ENCODE measurements at regions not wholly inside any gene's neighbourhood (a gene's known extent, or its start where the extent isn't known, plus 50 kb on each side); places are given as distances from the start of the nearest gene placed in this dataset.

GRCh38 chr2:60385648-60386047, 167.8 kb downstream of the BCL11A start:
- H3K36me3 ChIP-seq, result no peaks in the 10 kb centered on the region
- no peaks in the 10 kb centered on the region for H3K4me1 ChIP-seq
- no peaks in the 10 kb centered on the region for H3K27me3 ChIP-seq
- no peak overlapping the region for H3K4me3 ChIP-seq
- no peak for DNase-seq
- intact Hi-C loops (cut with DNase I; ENCODE audit: low total_unique reads), result no loop called here
- TF ChIP-seq CTCF (IDR thresholded peaks at IDR 0.05), result no peak
- TF ChIP-seq POLR2A (IDR thresholded peaks at IDR 0.05), result no peak
- H3K9me3 ChIP-seq, result no peaks in the 10 kb centered on the region
- no peak overlapping the region for H3K27ac ChIP-seq

- H3K27me3 ChIP-seq, result no peaks in the 10 kb centered on the region
- no peak for DNase-seq
- H3K4me3 ChIP-seq, result no peak overlapping the region
- intact Hi-C loops (cut with DNase I; ENCODE audit: low total_unique reads), result no loop called here
- H3K27ac ChIP-seq, result no peak overlapping the region
- no peaks in the 10 kb centered on the region for H3K4me1 ChIP-seq
- TF ChIP-seq POLR2A (IDR thresholded peaks at IDR 0.05), result no peak
- no peak for TF ChIP-seq CTCF (IDR thresholded peaks at IDR 0.05)
- no peaks in the 10 kb centered on the region for H3K36me3 ChIP-seq
- H3K9me3 ChIP-seq, result no peaks in the 10 kb centered on the region
Measured at GRCh38 chr2:60383401-60384143, 169.9 kb downstream of the BCL11A start.

GRCh38 chr2:60380411-60380810, 173.0 kb downstream of the BCL11A start:
- Histone ChIP-seq H3K36me3 (no peaks in the 10 kb centered on the region), H3K4me3 (no peak overlapping the region), H3K27ac (no peak overlapping the region), H3K27me3 (no peaks in the 10 kb centered on the region), H3K9me3 (no peaks in the 10 kb centered on the region), H3K4me1 (no peaks in the 10 kb centered on the region)
- DNase-seq, result no peak
- intact Hi-C loops (cut with DNase I; ENCODE audit: low total_unique reads), result no loop called here
- TF ChIP-seq CTCF (IDR thresholded peaks at IDR 0.05) (no peak), POLR2A (IDR thresholded peaks at IDR 0.05) (no peak)

- intact Hi-C loops (cut with DNase I; ENCODE audit: low total_unique reads), result no loop called here
- H3K4me1 ChIP-seq, result no peaks in the 10 kb centered on the region
- no peak overlapping the region for H3K27ac ChIP-seq
- no peaks in the 10 kb centered on the region for H3K27me3 ChIP-seq
- no peak for TF ChIP-seq POLR2A (IDR thresholded peaks at IDR 0.05)
- no peak for TF ChIP-seq CTCF (IDR thresholded peaks at IDR 0.05)
- no peaks in the 10 kb centered on the region for H3K9me3 ChIP-seq
- no peaks in the 10 kb centered on the region for H3K36me3 ChIP-seq
- H3K4me3 ChIP-seq, result no peak overlapping the region
- no peak for DNase-seq
Measured at GRCh38 chr2:60379684-60380083, 173.8 kb downstream of the BCL11A start.

GRCh38 chr2:60379216-60379615, 174.2 kb downstream of the BCL11A start:
- H3K9me3 ChIP-seq, result no peaks in the 10 kb centered on the region
- DNase-seq, result no peak
- no peak overlapping the region for H3K27ac ChIP-seq
- H3K36me3 ChIP-seq, result no peaks in the 10 kb centered on the region
- H3K4me1 ChIP-seq, result no peaks in the 10 kb centered on the region
- intact Hi-C loops (cut with DNase I; ENCODE audit: low total_unique reads), result no loop called here
- TF ChIP-seq POLR2A (IDR thresholded peaks at IDR 0.05) (no peak), CTCF (IDR thresholded peaks at IDR 0.05) (no peak)
- H3K27me3 ChIP-seq, result no peaks in the 10 kb centered on the region
- H3K4me3 ChIP-seq, result no peak overlapping the region
